ENCODE measurements at regions not wholly inside any gene's neighbourhood (a gene's known extent, or its start where the extent isn't known, plus 50 kb on each side); places are given as distances from the start of the nearest gene placed in this dataset.

DNA sequence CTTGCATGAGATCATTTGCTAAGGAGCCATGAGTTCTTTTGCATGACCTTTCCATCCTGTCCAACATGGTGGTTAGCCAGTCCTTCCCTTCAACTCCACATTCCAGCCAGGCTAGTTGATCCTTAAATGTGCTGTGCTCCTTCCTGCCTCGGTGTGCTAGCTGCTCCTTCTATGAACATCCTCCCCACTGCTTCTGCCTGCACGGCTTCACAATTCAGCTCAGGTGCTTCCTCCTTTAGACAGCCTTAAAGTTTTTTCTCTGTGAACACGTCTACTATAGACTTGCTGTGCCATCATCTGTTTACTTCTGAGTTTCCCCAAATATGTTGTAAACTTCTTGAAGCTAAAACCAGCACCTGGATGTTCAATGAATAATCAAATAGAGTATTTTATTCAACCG, 95.5 kb downstream of the OTUD1 start:
- Histone ChIP-seq H3K4me3 (no peak overlapping the region), H3K4me2 (ENCODE audit: control insufficient read depth, insufficient read depth) (no peak overlapping the region), H3K4me1 (ENCODE audit: control insufficient read depth, insufficient read depth, low read length) (no peaks in the 10 kb centered on the region), H3K9me3 (replicated peaks; ENCODE audit: control insufficient read depth, insufficient read depth, low read length) (no peaks in the 10 kb centered on the region), H3K9ac (ENCODE audit: control insufficient read depth, insufficient read depth, low read length) (no peak overlapping the region), H3K27me3 (replicated peaks in 1 of 2; ENCODE audit: control insufficient read depth in 2 of 2, insufficient read depth in 2 of 2, low read length in 1 of 2) (no peaks in the 10 kb centered on the region; a peak in 1 of 4 replicates), H2AFZ (ENCODE audit: control insufficient read depth, low read depth, low read length) (no peak overlapping the region), H3K36me3 (ENCODE audit: control insufficient read depth in 2 of 2, insufficient read depth in 2 of 2, low read length in 1 of 2) (no peaks in the 10 kb centered on the region), H4K20me1 (ENCODE audit: control insufficient read depth, insufficient read depth) (no peaks in the 10 kb centered on the region), H3K27ac (ENCODE audit: control insufficient read depth, insufficient read depth) (no peak overlapping the region), H3K79me2 (ENCODE audit: control insufficient read depth, insufficient read depth, low read length) (no peaks in the 10 kb centered on the region)
- no TSS peak for BruUV-seq (replicated peaks)
- RAD21 ChIA-PET (ENCODE audit: unreplicated experiment): no interaction called here
- ATAC-seq (no peak), FAIRE-seq (no peak), DNase-seq (ENCODE audit: low read depth, low spot score) (no peak)
- in situ Hi-C loops (cut with MboI) (loop anchor here (5.0 kb wide), 1 partner anchor 217 kb away; no protein-coding TSS in a partner anchor), intact Hi-C loops (cut with micrococcal nuclease; ENCODE audit: unreplicated experiment) (no loop called here)
- 0% methylated on average over 4 of the region's 4 CpGs for WGBS (ENCODE audit: insufficient coverage, insufficient replicate concordance, low lambda C conversion rate, missing lambda C conversion rate)
- POLR2A ChIA-PET: interaction anchor here (0.7 kb wide), 1 partner anchor 74 kb away, joined by 3 read pairs; no protein-coding TSS in a partner anchor
- SMC1A ChIA-PET (ENCODE audit: uncharacterized antibody, unreplicated experiment): no interaction called here
- CTCF ChIA-PET: no interaction called here
- TF ChIP-seq, protein P1, sequence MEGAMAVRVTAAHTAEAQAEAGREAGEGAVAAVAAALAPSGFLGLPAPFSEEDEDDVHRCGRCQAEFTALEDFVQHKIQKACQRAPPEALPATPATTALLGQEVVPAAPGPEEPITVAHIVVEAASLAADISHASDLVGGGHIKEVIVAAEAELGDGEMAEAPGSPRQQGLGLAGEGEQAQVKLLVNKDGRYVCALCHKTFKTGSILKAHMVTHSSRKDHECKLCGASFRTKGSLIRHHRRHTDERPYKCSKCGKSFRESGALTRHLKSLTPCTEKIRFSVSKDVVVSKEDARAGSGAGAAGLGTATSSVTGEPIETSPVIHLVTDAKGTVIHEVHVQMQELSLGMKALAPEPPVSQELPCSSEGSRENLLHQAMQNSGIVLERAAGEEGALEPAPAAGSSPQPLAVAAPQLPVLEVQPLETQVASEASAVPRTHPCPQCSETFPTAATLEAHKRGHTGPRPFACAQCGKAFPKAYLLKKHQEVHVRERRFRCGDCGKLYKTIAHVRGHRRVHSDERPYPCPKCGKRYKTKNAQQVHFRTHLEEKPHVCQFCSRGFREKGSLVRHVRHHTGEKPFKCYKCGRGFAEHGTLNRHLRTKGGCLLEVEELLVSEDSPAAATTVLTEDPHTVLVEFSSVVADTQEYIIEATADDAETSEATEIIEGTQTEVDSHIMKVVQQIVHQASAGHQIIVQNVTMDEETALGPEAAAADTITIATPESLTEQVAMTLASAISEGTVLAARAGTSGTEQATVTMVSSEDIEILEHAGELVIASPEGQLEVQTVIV (IDR thresholded peaks at IDR 0.05; ENCODE audit: borderline replicate concordance, partially characterized antibody): no peak
- TF ChIP-seq CBX5 (IDR thresholded peaks at IDR 0.05; ENCODE audit: low read depth): no peak
- TF ChIP-seq ESRRA (IDR thresholded peaks at IDR 0.05; ENCODE audit: low read length): no peak
- TF ChIP-seq SUZ12 (IDR thresholded peaks at IDR 0.05; ENCODE audit: unreplicated experiment): no peak
- no peak for TF ChIP-seq POLR2AphosphoS2 (IDR thresholded peaks at IDR 0.05; ENCODE audit: low read depth, low read length)
- no peak for TF ChIP-seq PAX8 (IDR thresholded peaks at IDR 0.05)
- no peak for TF ChIP-seq POLR2A (IDR thresholded peaks at IDR 0.05; ENCODE audit: low read depth, low read length)
- no peak for TF ChIP-seq RCOR1 (conservative IDR thresholded peaks at IDR 0.05; ENCODE audit: low read depth, low read length)
- TF ChIP-seq ZZZ3 (IDR thresholded peaks at IDR 0.05; ENCODE audit: control insufficient read depth, insufficient read length, low read depth): no peak
- TF ChIP-seq RB1 (IDR thresholded peaks at IDR 0.05; ENCODE audit: borderline replicate concordance): no peak
- no peak for TF ChIP-seq CHD2 (IDR thresholded peaks at IDR 0.05; ENCODE audit: borderline replicate concordance, low read depth, low read length)
- TF ChIP-seq, protein P2, sequence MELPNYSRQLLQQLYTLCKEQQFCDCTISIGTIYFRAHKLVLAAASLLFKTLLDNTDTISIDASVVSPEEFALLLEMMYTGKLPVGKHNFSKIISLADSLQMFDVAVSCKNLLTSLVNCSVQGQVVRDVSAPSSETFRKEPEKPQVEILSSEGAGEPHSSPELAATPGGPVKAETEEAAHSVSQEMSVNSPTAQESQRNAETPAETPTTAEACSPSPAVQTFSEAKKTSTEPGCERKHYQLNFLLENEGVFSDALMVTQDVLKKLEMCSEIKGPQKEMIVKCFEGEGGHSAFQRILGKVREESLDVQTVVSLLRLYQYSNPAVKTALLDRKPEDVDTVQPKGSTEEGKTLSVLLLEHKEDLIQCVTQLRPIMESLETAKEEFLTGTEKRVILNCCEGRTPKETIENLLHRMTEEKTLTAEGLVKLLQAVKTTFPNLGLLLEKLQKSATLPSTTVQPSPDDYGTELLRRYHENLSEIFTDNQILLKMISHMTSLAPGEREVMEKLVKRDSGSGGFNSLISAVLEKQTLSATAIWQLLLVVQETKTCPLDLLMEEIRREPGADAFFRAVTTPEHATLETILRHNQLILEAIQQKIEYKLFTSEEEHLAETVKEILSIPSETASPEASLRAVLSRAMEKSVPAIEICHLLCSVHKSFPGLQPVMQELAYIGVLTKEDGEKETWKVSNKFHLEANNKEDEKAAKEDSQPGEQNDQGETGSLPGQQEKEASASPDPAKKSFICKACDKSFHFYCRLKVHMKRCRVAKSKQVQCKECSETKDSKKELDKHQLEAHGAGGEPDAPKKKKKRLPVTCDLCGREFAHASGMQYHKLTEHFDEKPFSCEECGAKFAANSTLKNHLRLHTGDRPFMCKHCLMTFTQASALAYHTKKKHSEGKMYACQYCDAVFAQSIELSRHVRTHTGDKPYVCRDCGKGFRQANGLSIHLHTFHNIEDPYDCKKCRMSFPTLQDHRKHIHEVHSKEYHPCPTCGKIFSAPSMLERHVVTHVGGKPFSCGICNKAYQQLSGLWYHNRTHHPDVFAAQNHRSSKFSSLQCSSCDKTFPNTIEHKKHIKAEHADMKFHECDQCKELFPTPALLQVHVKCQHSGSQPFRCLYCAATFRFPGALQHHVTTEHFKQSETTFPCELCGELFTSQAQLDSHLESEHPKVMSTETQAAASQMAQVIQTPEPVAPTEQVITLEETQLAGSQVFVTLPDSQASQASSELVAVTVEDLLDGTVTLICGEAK (IDR thresholded peaks at IDR 0.05; ENCODE audit: borderline replicate concordance): no peak
- TF ChIP-seq, protein P3, sequence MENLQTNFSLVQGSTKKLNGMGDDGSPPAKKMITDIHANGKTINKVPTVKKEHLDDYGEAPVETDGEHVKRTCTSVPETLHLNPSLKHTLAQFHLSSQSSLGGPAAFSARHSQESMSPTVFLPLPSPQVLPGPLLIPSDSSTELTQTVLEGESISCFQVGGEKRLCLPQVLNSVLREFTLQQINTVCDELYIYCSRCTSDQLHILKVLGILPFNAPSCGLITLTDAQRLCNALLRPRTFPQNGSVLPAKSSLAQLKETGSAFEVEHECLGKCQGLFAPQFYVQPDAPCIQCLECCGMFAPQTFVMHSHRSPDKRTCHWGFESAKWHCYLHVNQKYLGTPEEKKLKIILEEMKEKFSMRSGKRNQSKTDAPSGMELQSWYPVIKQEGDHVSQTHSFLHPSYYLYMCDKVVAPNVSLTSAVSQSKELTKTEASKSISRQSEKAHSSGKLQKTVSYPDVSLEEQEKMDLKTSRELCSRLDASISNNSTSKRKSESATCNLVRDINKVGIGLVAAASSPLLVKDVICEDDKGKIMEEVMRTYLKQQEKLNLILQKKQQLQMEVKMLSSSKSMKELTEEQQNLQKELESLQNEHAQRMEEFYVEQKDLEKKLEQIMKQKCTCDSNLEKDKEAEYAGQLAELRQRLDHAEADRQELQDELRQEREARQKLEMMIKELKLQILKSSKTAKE (IDR thresholded peaks at IDR 0.05; ENCODE audit: low read depth, poor library complexity, severe bottlenecking): no peak
- no peak for TF ChIP-seq SMC3 (IDR thresholded peaks at IDR 0.05; ENCODE audit: borderline replicate concordance, low read length)

Measured in GM12878 (cell line).